ENCODE measurements at regions not wholly inside any gene's neighbourhood (a gene's known extent, or its start where the extent isn't known, plus 50 kb on each side); places are given as distances from the start of the nearest gene placed in this dataset.

DNA sequence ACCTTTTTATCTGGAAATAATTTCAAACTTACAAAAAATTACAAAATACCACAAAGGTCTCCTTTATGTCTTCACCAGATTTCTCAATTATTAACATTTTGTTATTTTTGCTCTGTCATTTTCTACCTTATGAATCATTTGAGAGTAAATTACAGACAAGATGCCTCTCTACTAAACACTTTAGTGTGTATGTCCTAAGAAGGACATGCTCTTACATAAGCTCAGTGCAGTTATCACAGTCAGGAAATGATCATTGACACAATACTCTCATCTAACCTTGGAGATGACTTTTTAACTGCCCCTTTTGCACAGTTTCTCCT is 378.9 kb upstream of the RUNX1 start:
- TF ChIP-seq, protein P1, sequence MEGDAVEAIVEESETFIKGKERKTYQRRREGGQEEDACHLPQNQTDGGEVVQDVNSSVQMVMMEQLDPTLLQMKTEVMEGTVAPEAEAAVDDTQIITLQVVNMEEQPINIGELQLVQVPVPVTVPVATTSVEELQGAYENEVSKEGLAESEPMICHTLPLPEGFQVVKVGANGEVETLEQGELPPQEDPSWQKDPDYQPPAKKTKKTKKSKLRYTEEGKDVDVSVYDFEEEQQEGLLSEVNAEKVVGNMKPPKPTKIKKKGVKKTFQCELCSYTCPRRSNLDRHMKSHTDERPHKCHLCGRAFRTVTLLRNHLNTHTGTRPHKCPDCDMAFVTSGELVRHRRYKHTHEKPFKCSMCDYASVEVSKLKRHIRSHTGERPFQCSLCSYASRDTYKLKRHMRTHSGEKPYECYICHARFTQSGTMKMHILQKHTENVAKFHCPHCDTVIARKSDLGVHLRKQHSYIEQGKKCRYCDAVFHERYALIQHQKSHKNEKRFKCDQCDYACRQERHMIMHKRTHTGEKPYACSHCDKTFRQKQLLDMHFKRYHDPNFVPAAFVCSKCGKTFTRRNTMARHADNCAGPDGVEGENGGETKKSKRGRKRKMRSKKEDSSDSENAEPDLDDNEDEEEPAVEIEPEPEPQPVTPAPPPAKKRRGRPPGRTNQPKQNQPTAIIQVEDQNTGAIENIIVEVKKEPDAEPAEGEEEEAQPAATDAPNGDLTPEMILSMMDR (IDR thresholded peaks at IDR 0.05): no peak
- intact Hi-C loops (cut with micrococcal nuclease): no loop called here
- Mint-ChIP-seq H3K36me3 (ENCODE audit: low read depth) (no peaks in the 10 kb centered on the region), H3K9me3 (peaks cover 12% of the 10 kb centered on the region), H3K4me3 (no peak overlapping the region), H3K4me1 (no peaks in the 10 kb centered on the region), H3K27me3 (peaks cover 19% of the 10 kb centered on the region), H3K27ac (no peak overlapping the region)
- ATAC-seq (ENCODE audit: low read depth) (no peak), DNase-seq (no peak)
- POLR2A ChIA-PET: no interaction called here
- CTCF ChIA-PET: no interaction called here

DNA sequence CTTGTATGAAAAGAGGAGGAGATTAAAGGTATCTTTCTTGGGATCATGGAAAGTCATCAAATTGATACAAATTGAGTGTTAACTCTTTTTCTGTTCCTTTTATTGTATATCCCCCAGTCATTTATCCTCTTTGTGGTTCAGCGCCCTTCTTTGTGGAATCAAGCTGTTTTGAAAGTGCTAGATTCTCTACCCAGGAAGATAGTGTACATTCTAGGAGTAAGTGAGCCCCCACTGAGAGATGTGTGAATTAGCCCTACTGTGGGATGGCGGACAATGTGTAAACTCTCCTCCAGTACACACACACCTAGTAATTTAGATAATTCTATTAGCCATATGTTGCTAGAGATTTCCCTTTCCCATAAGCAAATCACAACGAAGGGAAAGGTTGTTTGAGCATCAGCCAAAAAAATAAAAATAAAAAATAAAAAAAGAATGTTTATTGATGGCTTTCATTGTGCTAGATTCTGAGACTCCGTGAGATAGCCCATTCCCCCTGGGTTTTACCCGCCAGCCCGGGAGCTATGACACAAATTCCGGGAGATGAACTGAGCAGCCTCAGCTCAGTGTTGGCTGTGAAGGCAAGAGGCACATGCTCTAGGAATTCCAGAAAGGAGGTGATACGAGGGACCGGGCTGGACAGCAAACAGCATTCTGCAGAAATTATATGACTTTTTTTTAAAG is 378.4 kb upstream of the RUNX1 start:
- ATAC-seq (ENCODE audit: low read depth) (no peak), DNase-seq (no peak)
- H3K36me3 Mint-ChIP-seq (ENCODE audit: low read depth): no peaks in the 10 kb centered on the region
- no peaks in the 10 kb centered on the region for H3K4me1 Mint-ChIP-seq
- POLR2A ChIA-PET: no interaction called here
- peaks cover 11% of the 10 kb centered on the region for H3K9me3 Mint-ChIP-seq
- CTCF ChIA-PET: interaction anchor here (1.3 kb wide), 1 partner anchor 682 kb away, joined by 4 read pairs; no protein-coding TSS in a partner anchor
- H3K27me3 Mint-ChIP-seq: peaks cover 19% of the 10 kb centered on the region
- H3K4me3 Mint-ChIP-seq: no peak overlapping the region
- intact Hi-C loops (cut with micrococcal nuclease): no loop called here
- no peak overlapping the region for H3K27ac Mint-ChIP-seq
- TF ChIP-seq, protein P1 (IDR thresholded peaks at IDR 0.05): no peak

DNA sequence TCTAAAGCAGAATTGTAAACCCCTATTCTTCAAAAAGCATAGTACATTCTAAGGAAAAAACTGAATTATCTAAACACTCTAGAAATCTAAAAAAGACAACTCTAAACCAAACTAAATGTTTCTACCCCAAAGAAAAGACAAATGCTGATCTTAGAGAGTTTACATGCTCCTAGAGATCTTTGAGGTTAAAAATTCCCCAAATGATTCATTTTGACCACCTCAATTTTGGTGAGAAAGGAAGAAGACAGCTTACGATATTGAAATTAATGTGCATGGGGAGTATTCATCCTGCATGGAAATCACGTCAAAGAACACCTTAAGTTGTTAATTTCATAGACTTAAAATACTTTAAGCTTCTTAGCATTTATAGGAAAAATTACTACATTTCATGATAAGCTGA is 377.8 kb upstream of the RUNX1 start:
- no peak overlapping the region for H3K4me3 Mint-ChIP-seq
- H3K36me3 Mint-ChIP-seq (ENCODE audit: low read depth): peaks cover under 1% of the 10 kb centered on the region
- intact Hi-C loops (cut with micrococcal nuclease): no loop called here
- CTCF ChIA-PET: interaction anchor here (1.3 kb wide), 1 partner anchor 681 kb away, joined by 4 read pairs; no protein-coding TSS in a partner anchor
- H3K27me3 Mint-ChIP-seq: peaks cover 19% of the 10 kb centered on the region
- ATAC-seq (ENCODE audit: low read depth) (no peak), DNase-seq (no peak)
- POLR2A ChIA-PET: no interaction called here
- H3K4me1 Mint-ChIP-seq: no peaks in the 10 kb centered on the region
- TF ChIP-seq, protein P1 (IDR thresholded peaks at IDR 0.05): no peak
- no peak overlapping the region for H3K27ac Mint-ChIP-seq
- peaks cover 14% of the 10 kb centered on the region for H3K9me3 Mint-ChIP-seq

DNA sequence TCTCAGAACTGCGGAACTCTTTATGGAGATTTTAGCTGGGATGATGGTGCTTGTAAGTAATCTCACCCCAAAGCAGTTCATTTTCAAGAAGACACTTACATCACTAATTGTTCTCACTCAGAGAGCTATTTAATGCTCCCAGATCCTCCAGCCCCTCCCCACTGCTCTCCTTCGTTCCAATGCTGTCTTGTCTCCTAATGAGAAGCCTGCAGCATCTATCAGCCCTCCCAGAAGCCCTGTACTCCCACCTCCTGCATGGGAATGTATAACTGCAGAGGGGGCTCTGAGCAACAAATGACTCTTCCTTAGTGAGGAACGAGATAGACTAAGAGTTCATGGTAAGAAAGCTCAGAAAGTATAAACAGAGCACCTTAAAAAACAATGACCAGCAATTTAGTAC is 377.4 kb upstream of the RUNX1 start:
- POLR2A ChIA-PET: no interaction called here
- Mint-ChIP-seq H3K4me1 (no peaks in the 10 kb centered on the region), H3K36me3 (ENCODE audit: low read depth) (peaks cover 2% of the 10 kb centered on the region), H3K4me3 (no peak overlapping the region), H3K27me3 (peaks cover 19% of the 10 kb centered on the region), H3K9me3 (peaks cover 13% of the 10 kb centered on the region), H3K27ac (no peak overlapping the region)
- intact Hi-C loops (cut with micrococcal nuclease): no loop called here
- ATAC-seq (ENCODE audit: low read depth): no peak
- CTCF ChIA-PET: interaction anchor here (1.3 kb wide), 1 partner anchor 681 kb away, joined by 4 read pairs; no protein-coding TSS in a partner anchor
- no peak for DNase-seq
- TF ChIP-seq, protein P1 (IDR thresholded peaks at IDR 0.05): no peak

DNA sequence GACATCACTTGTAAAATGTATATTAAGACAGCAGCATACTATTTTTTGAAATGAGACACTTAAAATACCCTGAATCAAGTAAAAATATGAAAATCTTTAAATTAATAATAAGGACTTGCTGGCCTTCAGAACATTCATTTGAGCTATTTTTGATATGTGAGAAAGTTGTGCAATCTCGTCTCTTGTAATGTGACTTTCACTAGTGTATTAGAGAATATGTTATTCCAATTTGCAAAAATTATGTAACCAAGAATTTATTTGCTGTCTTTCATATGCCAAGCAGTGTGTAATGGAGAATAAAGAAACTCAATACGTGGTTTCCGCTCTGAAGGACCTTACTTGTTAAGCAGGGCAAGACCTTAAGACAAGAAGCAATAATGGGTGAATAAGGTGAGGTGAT is 375.0 kb upstream of the RUNX1 start:
- peaks cover 15% of the 10 kb centered on the region for H3K27me3 Mint-ChIP-seq
- H3K4me1 Mint-ChIP-seq: no peaks in the 10 kb centered on the region
- peaks cover 2% of the 10 kb centered on the region for H3K36me3 Mint-ChIP-seq (ENCODE audit: low read depth)
- H3K4me3 Mint-ChIP-seq: no peak overlapping the region
- POLR2A ChIA-PET: no interaction called here
- CTCF ChIA-PET: no interaction called here
- no peak for DNase-seq
- no peak overlapping the region for H3K27ac Mint-ChIP-seq
- H3K9me3 Mint-ChIP-seq: peaks cover 15% of the 10 kb centered on the region
- ATAC-seq (ENCODE audit: low read depth): no peak
- intact Hi-C loops (cut with micrococcal nuclease): no loop called here
- TF ChIP-seq, protein P1 (IDR thresholded peaks at IDR 0.05): no peak

Measured in activated B cell treated with CpG ODN at 0.5 μM for 24 hours (primary cell).